AG09319 (cell line): ENCODE measurements at regions not wholly inside any gene's neighbourhood (a gene's known extent, or its start where the extent isn't known, plus 50 kb on each side); places are given as distances from the start of the nearest gene placed in this dataset.

ENCODE experiments used
- DNase-seq: peaks from one replicate; pipeline ENCODE4 v3.0.0-alpha.2; 2010; ENCODE audit warnings: low read depth; ENCODE audit errors: extremely low read depth
- TF ChIP-seq, protein P1 (sequence below): IDR thresholded peaks from 2 replicates; pipeline ENCODE4 v1.5.1; 2011; ENCODE audit warnings: low read depth, mild to moderate bottlenecking, inconsistent platforms, low read length, moderate library complexity

DNA sequence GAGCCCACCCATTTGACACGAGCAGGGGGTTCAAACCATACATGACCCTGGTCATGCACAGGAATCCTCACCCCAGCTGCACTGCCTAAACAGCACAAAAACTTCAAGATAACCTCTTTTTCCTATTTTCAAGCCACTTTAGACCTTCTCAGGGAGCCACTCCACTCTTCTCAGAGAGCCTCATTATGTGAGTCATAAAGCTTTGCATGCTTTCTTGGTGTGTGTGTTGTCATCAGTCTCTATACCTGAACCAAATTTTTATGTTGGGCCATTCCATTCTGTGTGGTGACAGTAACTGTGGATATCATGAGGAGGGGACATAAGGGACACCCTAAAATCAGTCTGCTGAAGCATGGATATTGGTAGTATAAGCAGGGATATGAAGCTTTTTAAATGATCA is 769.5 kb upstream of the API5 start:
- no peak for DNase-seq
- TF ChIP-seq, protein P1, sequence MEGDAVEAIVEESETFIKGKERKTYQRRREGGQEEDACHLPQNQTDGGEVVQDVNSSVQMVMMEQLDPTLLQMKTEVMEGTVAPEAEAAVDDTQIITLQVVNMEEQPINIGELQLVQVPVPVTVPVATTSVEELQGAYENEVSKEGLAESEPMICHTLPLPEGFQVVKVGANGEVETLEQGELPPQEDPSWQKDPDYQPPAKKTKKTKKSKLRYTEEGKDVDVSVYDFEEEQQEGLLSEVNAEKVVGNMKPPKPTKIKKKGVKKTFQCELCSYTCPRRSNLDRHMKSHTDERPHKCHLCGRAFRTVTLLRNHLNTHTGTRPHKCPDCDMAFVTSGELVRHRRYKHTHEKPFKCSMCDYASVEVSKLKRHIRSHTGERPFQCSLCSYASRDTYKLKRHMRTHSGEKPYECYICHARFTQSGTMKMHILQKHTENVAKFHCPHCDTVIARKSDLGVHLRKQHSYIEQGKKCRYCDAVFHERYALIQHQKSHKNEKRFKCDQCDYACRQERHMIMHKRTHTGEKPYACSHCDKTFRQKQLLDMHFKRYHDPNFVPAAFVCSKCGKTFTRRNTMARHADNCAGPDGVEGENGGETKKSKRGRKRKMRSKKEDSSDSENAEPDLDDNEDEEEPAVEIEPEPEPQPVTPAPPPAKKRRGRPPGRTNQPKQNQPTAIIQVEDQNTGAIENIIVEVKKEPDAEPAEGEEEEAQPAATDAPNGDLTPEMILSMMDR = no peak

DNA sequence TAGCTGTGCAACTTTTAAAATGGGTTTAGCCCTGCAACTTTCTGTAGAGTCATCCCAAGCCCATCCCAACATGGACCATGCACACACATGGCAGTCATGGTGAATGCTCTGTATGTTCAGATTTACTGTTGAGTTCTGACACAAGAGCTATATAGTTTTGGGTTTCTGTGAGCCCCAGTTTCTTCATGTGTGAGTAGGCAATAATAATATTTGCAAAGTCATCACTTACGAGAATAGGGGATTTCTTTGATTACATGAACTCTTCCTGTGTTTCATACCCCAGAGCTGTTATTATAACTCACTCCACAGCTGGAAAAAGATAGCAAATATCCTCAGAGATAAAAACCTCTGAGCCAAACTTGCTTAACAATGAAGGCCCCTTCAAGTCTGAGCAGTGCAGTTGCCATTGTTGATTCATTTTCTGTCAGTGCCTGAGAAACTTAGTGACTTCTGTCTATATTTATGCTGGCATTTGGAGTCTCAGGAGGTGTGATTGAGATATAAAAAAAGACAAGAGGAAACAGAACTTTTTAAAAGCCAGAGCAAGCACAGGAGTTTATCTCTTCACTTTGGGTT is 767.9 kb upstream of the API5 start:
- DNase-seq = no peak
- TF ChIP-seq, protein P1 = no peak

DNA sequence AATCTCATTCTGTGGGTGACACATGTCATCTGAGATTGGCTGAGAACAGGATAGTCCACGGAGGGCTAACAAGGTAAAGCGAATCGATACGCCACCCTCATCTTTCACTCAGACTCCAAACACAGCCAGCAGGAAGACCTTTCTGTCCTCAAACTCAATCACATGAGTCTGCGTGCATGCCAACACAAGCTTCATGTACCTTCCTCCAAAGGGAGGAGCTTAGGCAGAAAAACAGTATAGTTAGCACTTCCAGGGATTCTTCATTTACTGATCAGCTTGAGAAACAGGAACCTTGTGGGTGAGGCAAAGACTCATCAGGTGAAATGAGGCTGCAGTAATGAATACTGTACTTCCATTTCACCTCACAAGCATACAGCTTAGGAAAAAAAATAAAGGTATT is 767.1 kb upstream of the API5 start:
- TF ChIP-seq, protein P1 = no peak
- no peak for DNase-seq

DNA sequence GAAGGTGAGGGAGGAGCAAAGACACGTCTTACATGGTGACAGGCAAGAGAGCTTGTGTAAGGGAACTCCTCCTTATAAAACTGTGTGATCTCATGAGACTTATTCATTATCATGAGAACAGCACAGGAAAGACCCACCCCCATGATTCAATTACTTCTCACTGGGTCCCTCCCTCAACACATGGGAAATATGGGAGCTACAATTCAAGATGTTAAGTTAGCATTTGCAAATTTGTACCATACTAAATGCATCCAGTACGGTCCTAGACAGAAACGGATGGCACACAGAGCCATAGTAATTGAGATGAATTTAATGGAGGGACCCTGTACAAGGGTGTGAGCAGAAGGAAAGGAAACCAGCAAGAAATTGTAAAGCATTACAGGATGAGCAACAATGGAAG is 765.8 kb upstream of the API5 start:
- no peak for DNase-seq
- TF ChIP-seq, protein P1 = no peak

DNA sequence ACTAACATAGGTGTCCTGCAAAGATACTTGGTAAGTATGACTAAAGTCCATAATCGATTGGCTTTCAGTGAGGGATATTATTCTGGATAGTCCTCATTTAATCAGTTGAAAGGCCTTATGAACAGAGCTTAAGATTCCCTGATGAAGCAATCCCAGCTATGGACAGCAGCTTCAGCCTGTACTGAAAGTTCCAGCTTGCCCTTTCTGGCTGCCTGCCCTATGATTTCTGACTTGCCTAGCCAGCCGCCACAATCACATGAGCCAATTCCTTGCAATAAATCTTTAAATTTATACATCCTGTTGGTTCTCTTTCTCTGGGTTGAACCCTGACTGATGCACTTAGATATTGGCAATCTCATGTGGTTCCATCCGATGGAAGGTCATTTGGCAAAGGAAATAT is 759.0 kb upstream of the API5 start:
- DNase-seq = no peak
- TF ChIP-seq, protein P1 = no peak

DNA sequence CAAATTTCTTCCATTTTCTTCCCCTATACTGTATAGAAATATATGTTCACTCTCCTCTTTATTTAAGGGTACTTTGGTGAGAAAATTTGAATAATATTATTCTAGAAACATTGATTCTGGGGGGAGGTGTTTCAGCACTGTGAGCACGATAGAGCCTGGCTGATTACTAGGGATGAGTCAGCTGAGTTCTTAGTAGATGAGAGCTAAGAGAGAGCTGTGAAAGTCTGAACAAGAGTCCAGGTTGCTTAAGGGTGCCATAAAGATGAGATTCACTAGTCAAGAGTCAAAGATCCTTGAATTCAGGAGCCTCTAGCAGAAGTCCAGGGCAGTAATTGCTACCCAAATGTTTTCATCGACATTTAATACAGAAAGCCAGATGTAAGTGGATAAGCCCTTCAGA is 756.6 kb upstream of the API5 start:
- DNase-seq = no peak
- TF ChIP-seq, protein P1 = no peak

DNA sequence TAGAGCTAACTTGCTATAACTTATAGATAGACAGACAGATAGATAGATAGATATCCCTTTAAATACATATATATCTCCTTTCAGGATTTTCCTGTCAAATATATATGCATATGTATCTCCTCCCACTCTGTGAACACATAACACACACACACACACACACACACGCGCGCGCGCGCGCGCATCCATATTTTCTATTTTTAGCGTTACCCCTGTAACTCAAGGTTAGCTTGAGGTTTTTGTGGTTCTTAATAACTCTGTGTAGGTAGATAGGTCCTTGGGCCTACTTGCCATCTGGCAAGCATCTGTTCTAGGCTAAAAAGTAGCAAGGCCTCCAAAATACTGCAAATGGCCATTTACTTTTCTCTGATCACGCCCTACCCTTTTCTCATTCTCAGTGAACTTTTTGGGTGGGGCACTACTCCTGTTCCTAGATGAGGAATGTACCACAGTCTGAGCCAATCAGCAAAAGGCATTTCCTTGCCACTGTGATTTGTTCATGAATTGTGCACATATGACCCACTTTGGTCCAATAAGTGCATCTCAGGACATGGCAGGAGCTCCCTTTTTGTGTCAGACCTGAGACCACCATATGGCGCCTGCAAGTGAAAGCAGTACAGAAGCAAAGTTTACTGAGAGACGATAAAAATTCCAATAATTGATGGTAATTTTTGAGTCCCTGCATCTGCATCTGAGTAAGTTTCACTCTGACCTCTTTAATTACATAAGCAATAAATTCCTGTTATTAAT is 740.5 kb upstream of the API5 start:
- TF ChIP-seq, protein P1 = no peak
- no peak for DNase-seq
